ENCODE measurements at regions not wholly inside any gene's neighbourhood (a gene's known extent, or its start where the extent isn't known, plus 50 kb on each side); places are given as distances from the start of the nearest gene placed in this dataset.

GRCh38 chr12:46671102-46671501 is 154.7 kb downstream of the SLC38A4 start:
- H3K9me3 ChIP-seq = no peaks in the 10 kb centered on the region
- H3K36me3 ChIP-seq = no peaks in the 10 kb centered on the region
- intact Hi-C loops (cut with DNase I) = loop anchor here (10.0 kb wide), 1 partner anchor 676 kb away; the partner anchor contains the start of gene SCAF11
- no peak for TF ChIP-seq POLR2AphosphoS5 (IDR thresholded peaks at IDR 0.05)
- TF ChIP-seq CTCF (IDR thresholded peaks at IDR 0.05) = no peak
- TF ChIP-seq POLR2A (IDR thresholded peaks at IDR 0.05) = no peak
- no peak overlapping the region for H3K4me3 ChIP-seq
- DNase-seq (ENCODE audit: low spot score) = no peak
- no peak overlapping the region for H3K27ac ChIP-seq
- no peaks in the 10 kb centered on the region for H3K4me1 ChIP-seq (replicated peaks)
- H3K27me3 ChIP-seq (replicated peaks; ENCODE audit: insufficient read depth) = no peaks in the 10 kb centered on the region
- WGBS = 84% methylated on average over 2 of the region's 2 CpGs

DNA sequence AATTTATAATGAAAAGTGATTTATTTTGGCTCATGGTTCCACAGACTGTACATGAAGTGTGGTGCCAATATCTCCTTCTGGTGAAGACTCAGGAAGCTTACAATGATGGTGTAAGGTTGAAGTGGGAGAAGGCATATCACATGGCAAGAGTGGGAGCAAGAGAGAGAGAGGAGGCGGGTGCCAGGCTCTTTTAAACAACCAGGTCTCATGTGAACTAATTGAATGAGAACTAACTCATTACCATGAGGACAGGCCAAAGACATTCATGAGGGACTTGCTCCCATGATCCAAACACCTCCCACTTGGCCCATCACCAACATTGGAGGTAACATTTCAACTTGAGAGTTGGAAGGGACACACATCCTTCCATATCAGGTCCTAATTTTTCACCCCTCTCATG is 155.2 kb downstream of the SLC38A4 start:
- Histone ChIP-seq H3K27ac (no peak overlapping the region), H3K4me1 (replicated peaks) (no peaks in the 10 kb centered on the region), H3K36me3 (no peaks in the 10 kb centered on the region), H3K4me3 (no peak overlapping the region), H3K9me3 (no peaks in the 10 kb centered on the region), H3K27me3 (replicated peaks; ENCODE audit: insufficient read depth) (no peaks in the 10 kb centered on the region)
- intact Hi-C loops (cut with DNase I) = loop anchor here (10.0 kb wide), 1 partner anchor 676 kb away; the partner anchor contains the start of gene SCAF11
- DNase-seq (ENCODE audit: low spot score) = no peak
- no peak for TF ChIP-seq POLR2A (IDR thresholded peaks at IDR 0.05)
- TF ChIP-seq CTCF (IDR thresholded peaks at IDR 0.05) = no peak
- no peak for TF ChIP-seq POLR2AphosphoS5 (IDR thresholded peaks at IDR 0.05)
- 94% methylated on average over 1 of the region's 1 CpG for WGBS

GRCh38 chr12:46669720-46670119 is 156.1 kb downstream of the SLC38A4 start:
- H3K9me3 ChIP-seq = no peaks in the 10 kb centered on the region
- H3K4me3 ChIP-seq = no peak overlapping the region
- no peak for TF ChIP-seq POLR2A (IDR thresholded peaks at IDR 0.05)
- no peak for TF ChIP-seq CTCF (IDR thresholded peaks at IDR 0.05)
- no peak for TF ChIP-seq POLR2AphosphoS5 (IDR thresholded peaks at IDR 0.05)
- intact Hi-C loops (cut with DNase I) = loop anchor here (10.0 kb wide), 2 partner anchors 405 to 675 kb away; partner anchors contain the start of genes SCAF11 and SLC38A1
- no peaks in the 10 kb centered on the region for H3K36me3 ChIP-seq
- no peak for DNase-seq (ENCODE audit: low spot score)
- WGBS = 55% methylated on average over 2 of the region's 2 CpGs
- no peaks in the 10 kb centered on the region for H3K4me1 ChIP-seq (replicated peaks)
- no peak overlapping the region for H3K27ac ChIP-seq
- no peaks in the 10 kb centered on the region for H3K27me3 ChIP-seq (replicated peaks; ENCODE audit: insufficient read depth)

DNA sequence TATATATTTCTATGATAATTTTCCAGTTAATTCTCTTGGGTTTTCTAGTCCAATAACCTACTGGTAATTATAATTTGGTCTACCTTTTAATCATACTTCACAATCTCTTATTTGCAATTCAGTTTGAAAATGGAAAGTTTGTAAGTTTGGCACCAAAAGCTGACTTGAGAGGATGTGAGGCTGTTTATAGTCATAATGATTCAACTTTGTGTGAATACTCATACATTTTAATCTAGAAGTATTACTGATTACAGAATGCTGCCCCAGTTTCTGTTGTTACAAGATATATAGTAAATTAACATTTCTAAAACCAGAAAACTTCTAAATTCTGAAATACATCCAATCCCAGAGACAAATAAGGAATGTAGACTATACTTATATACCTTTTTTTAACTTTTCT is 158.2 kb downstream of the SLC38A4 start:
- H3K36me3 ChIP-seq = no peaks in the 10 kb centered on the region
- H3K27me3 ChIP-seq (replicated peaks; ENCODE audit: insufficient read depth) = no peaks in the 10 kb centered on the region
- H3K4me1 ChIP-seq (replicated peaks) = no peaks in the 10 kb centered on the region
- intact Hi-C loops (cut with DNase I) = loop anchor here (10.0 kb wide), 1 partner anchor 403 kb away; the partner anchor contains the start of gene SLC38A1
- no peak for DNase-seq (ENCODE audit: low spot score)
- H3K4me3 ChIP-seq = no peak overlapping the region
- H3K9me3 ChIP-seq = no peaks in the 10 kb centered on the region
- no peak for TF ChIP-seq POLR2A (IDR thresholded peaks at IDR 0.05)
- no peak for TF ChIP-seq CTCF (IDR thresholded peaks at IDR 0.05)
- no peak for TF ChIP-seq POLR2AphosphoS5 (IDR thresholded peaks at IDR 0.05)
- H3K27ac ChIP-seq = no peak overlapping the region

GRCh38 chr12:46664761-46665287 is 161.0 kb downstream of the SLC38A4 start:
- 15% methylated on average over 3 of the region's 3 CpGs for whole genome bisulfite sequencing
- Histone ChIP-seq H3K4me3 (no peak overlapping the region), H3K27ac (peak overlapping the region in 1 of 2 donors; percentile 15), H3K9me3 (no peaks in the 10 kb centered on the region), H3K27me3 (replicated peaks; ENCODE audit: insufficient read depth) (no peaks in the 10 kb centered on the region), H3K4me1 (replicated peaks) (no peaks in the 10 kb centered on the region), H3K36me3 (no peaks in the 10 kb centered on the region)
- TF ChIP-seq CTCF (IDR thresholded peaks at IDR 0.05) (no peak), POLR2A (IDR thresholded peaks at IDR 0.05) (no peak), POLR2AphosphoS5 (IDR thresholded peaks at IDR 0.05) (peak; percentile 59)
- intact Hi-C loops (cut with DNase I) = loop anchor here (5.0 to 10.0 kb wide), 2 partner anchors 400 to 518 kb away; partner anchors contain the start of gene SLC38A1
- DNase-seq (ENCODE audit: low spot score) = peak; percentile 24
